Uterus (tissue), 3 donors: ENCODE measurements at regions not wholly inside any gene's neighbourhood (a gene's known extent, or its start where the extent isn't known, plus 50 kb on each side); places are given as distances from the start of the nearest gene placed in this dataset.

Experiments
- DNase-seq, 2 donors: peaks; one replicate each; pipeline ENCODE4 v3.0.0-alpha.2; 2019 to 2020
- H3K27ac ChIP-seq, 2 donors: fragments of 200-600 bp; sonication (generic); 1 replicate in 1 of 2; 2 replicates in 1 of 2; pipeline ENCODE4 v1.5.1; 2016 to 2018
- H3K27me3 ChIP-seq, 2 donors: fragments of 200-600 bp; sonication (generic); one replicate each; pipeline ENCODE4 v1.5.1; 2018 to 2019; ENCODE audit warnings: control low read depth in 1 of 2
- H3K36me3 ChIP-seq, 2 donors: fragments of 200-600 bp; sonication (generic); one replicate each; pipeline ENCODE4 v1.5.1; 2019; ENCODE audit warnings: control low read depth in 1 of 2
- H3K4me1 ChIP-seq, 2 donors: fragments of 200-600 bp; sonication (generic); one replicate each; pipeline ENCODE4 v1.5.1; 2018 to 2019; ENCODE audit warnings: control low read depth in 1 of 2
- H3K4me3 ChIP-seq, 2 donors: fragments of 200-600 bp; sonication (generic); 1 replicate in 1 of 2; 2 replicates in 1 of 2; pipeline ENCODE4 v1.5.1; 2018 to 2019; ENCODE audit warnings: mild to moderate bottlenecking in 1 of 2
- H3K9me3 ChIP-seq, 2 donors: fragments of 200-600 bp; sonication (generic); one replicate each; pipeline ENCODE4 v1.5.1; 2019; ENCODE audit warnings: control low read depth in 1 of 2
- CTCF ChIP-seq, 4 experiments: fragments of 200-600 bp in 2 of 4; fragments of 450-650 bp in 2 of 4; sonication (generic) in 2 of 4; IDR thresholded peaks; one replicate each; pipeline ENCODE4 v1.5.1; 2016 to 2019; ENCODE audit warnings: antibody characterized with exemption in 4 of 4, mild to moderate bottlenecking in 2 of 4, moderate library complexity in 1 of 4
- POLR2A ChIP-seq, 2 donors: fragments of 450-650 bp; IDR thresholded peaks; one replicate each; pipeline ENCODE4 v1.6.1; 2016; ENCODE audit warnings: antibody characterized with exemption in 2 of 2, mild to moderate bottlenecking in 1 of 2, moderate library complexity in 1 of 2
- intact Hi-C: fragments of 100-400 bp; cut with DNase I; formaldehyde crosslinking; loops from one replicate; pipeline ENCODE4 v1.15.1; 2023; ENCODE audit warnings: low total_unique reads
- donor health status: DM: yes; HTN: yes; CAD: no.

DNA sequence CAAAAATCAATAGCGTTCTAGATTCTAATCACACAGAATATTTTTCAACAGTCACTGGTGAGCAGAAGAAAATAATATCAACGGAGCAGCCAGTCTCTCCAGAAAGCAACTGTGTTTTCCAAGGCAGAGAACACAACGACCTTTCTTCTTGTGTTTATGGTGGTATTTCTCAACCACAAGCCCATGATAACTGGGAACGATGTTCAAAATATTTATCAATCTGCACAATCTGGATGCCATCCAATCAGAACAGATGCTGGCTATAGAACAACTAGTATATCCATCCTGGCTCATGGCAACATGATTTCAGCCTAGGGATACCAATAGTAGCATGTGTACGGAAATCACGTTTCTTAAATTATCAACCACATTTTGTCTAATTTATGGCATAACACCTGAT lies 162.7 kb upstream of the RUNX1 start:
- no peaks in the 10 kb centered on the region for H3K36me3 ChIP-seq
- H3K27me3 ChIP-seq = no peaks in the 10 kb centered on the region
- H3K9me3 ChIP-seq = no peaks in the 10 kb centered on the region
- no peaks in the 10 kb centered on the region for H3K4me1 ChIP-seq
- intact Hi-C loops = no loop called here
- no peak for TF ChIP-seq POLR2A (IDR thresholded peaks at IDR 0.05)
- TF ChIP-seq CTCF (IDR thresholded peaks at IDR 0.05) = no peak
- no peak overlapping the region for H3K27ac ChIP-seq
- no peak overlapping the region for H3K4me3 ChIP-seq
- no peak for DNase-seq

DNA sequence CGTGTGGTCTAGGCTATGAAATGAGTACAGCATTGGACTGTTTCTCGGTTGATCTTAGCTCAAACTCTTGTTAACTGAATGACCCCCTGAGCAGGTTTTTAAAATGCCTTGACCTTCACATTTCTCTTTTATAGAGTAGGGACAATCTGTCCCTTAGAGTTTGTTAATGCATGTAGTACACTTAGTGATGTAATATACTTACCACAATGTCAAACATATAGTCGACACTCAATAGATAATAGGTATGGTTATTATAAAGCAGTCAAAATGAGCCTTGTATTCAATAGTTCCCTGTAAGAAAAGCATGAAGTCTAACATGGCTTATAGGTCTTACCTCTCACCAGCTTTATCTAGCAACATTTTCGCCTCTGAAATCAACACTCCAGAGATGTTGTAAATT lies 161.0 kb upstream of the RUNX1 start:
- Histone ChIP-seq H3K36me3 (no peaks in the 10 kb centered on the region), H3K4me3 (no peak overlapping the region), H3K4me1 (peaks cover 0 to 4% of the 10 kb centered on the region in 2 donors), H3K9me3 (no peaks in the 10 kb centered on the region), H3K27ac (no peak overlapping the region), H3K27me3 (no peaks in the 10 kb centered on the region)
- no peak for DNase-seq
- intact Hi-C loops = no loop called here
- TF ChIP-seq CTCF (IDR thresholded peaks at IDR 0.05) (no peak), POLR2A (IDR thresholded peaks at IDR 0.05) (no peak)

GRCh38 chr21:35208810-35209517 lies 159.9 kb upstream of the RUNX1 start:
- H3K27me3 ChIP-seq = no peaks in the 10 kb centered on the region
- H3K4me1 ChIP-seq = peaks cover 0 to 4% of the 10 kb centered on the region in 2 donors
- peak overlapping the region; percentile 62 to 75 for H3K27ac ChIP-seq
- intact Hi-C loops = no loop called here
- no peak for TF ChIP-seq POLR2A (IDR thresholded peaks at IDR 0.05)
- TF ChIP-seq CTCF (IDR thresholded peaks at IDR 0.05) = no peak
- no peaks in the 10 kb centered on the region for H3K36me3 ChIP-seq
- no peak overlapping the region for H3K4me3 ChIP-seq
- no peaks in the 10 kb centered on the region for H3K9me3 ChIP-seq
- no peak for DNase-seq

GRCh38 chr21:35208104-35208503 lies 159.0 kb upstream of the RUNX1 start:
- no peaks in the 10 kb centered on the region for H3K9me3 ChIP-seq
- TF ChIP-seq POLR2A (IDR thresholded peaks at IDR 0.05) (no peak), CTCF (IDR thresholded peaks at IDR 0.05) (no peak)
- H3K27me3 ChIP-seq = no peaks in the 10 kb centered on the region
- intact Hi-C loops = no loop called here
- peak overlapping the region; percentile 62 to 75 for H3K27ac ChIP-seq
- DNase-seq = no peak
- H3K4me3 ChIP-seq = no peak overlapping the region
- H3K4me1 ChIP-seq = peaks cover 0 to 4% of the 10 kb centered on the region in 2 donors
- H3K36me3 ChIP-seq = no peaks in the 10 kb centered on the region

- no peak overlapping the region for H3K4me3 ChIP-seq
- peaks cover 0 to 4% of the 10 kb centered on the region in 2 donors for H3K4me1 ChIP-seq
- intact Hi-C loops = no loop called here
- no peak for TF ChIP-seq CTCF (IDR thresholded peaks at IDR 0.05)
- TF ChIP-seq POLR2A (IDR thresholded peaks at IDR 0.05) = no peak
- no peak for DNase-seq
- no peaks in the 10 kb centered on the region for H3K27me3 ChIP-seq
- peak overlapping the region; percentile 62 to 75 for H3K27ac ChIP-seq
- no peaks in the 10 kb centered on the region for H3K36me3 ChIP-seq
- H3K9me3 ChIP-seq = no peaks in the 10 kb centered on the region
Measured at GRCh38 chr21:35207322-35207721, 158.2 kb upstream of the RUNX1 start.
